ENCODE measurements at regions not wholly inside any gene's neighbourhood (a gene's known extent, or its start where the extent isn't known, plus 50 kb on each side); places are given as distances from the start of the nearest gene placed in this dataset.

GRCh38 chr3:194984066-194984465 lies 286.9 kb downstream of the XXYLT1 start:
- no peak overlapping the region for H2AFZ ChIP-seq (ENCODE audit: low read length, unreplicated experiment)
- H3K36me3 ChIP-seq (ENCODE audit: insufficient read depth, low read length) = no peaks in the 10 kb centered on the region
- H3K4me1 ChIP-seq (ENCODE audit: control insufficient read depth, insufficient read depth, low read length, unreplicated experiment) = peaks cover 3% of the 10 kb centered on the region
- H3K27me3 ChIP-seq (ENCODE audit: insufficient read depth, low read length) = peaks cover 12% of the 10 kb centered on the region; the same call in 1 of the 2 replicates
- H3K4me3 ChIP-seq (ENCODE audit: low read depth, low read length) = no peak overlapping the region
- H3K27ac ChIP-seq (ENCODE audit: low read depth, low read length) = no peak overlapping the region
- no peaks in the 10 kb centered on the region for H3K79me2 ChIP-seq (ENCODE audit: control insufficient read depth, insufficient read depth, low read length, unreplicated experiment)

DNA sequence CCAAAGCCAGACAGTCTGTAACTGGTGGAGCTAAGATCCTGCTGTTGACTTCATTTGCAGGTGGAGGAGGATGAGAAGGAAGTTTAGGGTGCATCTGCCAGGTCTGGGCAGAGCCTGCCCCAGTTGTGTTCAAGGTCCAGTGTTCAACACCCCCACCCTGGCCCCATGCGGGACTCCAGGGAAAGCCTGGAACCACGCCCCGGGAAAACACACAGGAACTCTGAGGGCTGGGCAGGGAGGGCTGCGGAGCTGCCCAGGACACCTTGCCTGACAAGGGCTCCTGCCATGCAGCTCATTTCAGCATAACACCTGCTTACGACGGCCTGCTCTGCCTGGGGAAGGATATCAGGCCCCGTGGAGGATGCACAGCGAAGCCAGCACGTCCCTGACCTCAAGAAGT lies 286.3 kb downstream of the XXYLT1 start:
- Histone ChIP-seq H3K4me3 (ENCODE audit: low read depth, low read length) (peak overlapping the region; percentile 46; the same call in 1 of the 2 replicates), H3K27me3 (ENCODE audit: insufficient read depth, low read length) (peaks cover 11% of the 10 kb centered on the region; the same call in 1 of the 2 replicates), H3K79me2 (ENCODE audit: control insufficient read depth, insufficient read depth, low read length, unreplicated experiment) (no peaks in the 10 kb centered on the region), H3K36me3 (ENCODE audit: insufficient read depth, low read length) (no peaks in the 10 kb centered on the region), H3K4me1 (ENCODE audit: control insufficient read depth, insufficient read depth, low read length, unreplicated experiment) (peaks cover 3% of the 10 kb centered on the region), H3K27ac (ENCODE audit: low read depth, low read length) (no peak overlapping the region), H2AFZ (ENCODE audit: low read length, unreplicated experiment) (no peak overlapping the region)

DNA sequence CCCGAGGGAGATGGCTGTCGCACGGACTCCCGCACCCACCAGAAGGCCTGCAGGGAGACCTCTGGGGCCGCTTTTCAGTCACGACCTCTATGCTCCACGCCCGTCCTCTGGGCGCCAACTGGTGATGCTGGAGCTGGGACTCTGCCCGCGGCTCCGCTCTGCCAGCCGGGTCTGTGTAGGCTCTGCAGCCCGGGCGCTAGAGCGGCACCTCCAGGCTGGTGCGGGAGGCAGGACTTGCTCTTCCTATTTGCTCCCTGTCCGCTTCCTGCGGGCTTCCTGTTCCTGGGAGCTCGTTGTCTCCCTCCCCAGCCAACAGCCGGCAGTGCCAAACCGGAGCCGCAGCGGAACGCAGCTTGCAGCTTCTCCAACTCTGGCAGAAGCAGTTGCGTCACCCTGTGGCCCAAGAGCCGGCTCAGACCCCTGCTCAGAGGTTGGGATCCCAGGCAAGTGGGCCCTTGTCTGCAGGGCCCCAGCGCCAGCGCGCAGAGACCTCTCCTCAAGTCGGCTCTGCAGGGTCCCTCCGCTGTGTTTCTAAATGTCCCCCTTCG lies 285.9 kb downstream of the XXYLT1 start:
- Histone ChIP-seq H3K27me3 (ENCODE audit: insufficient read depth, low read length) (peaks cover 6% of the 10 kb centered on the region; the same call in 1 of the 2 replicates), H2AFZ (ENCODE audit: low read length, unreplicated experiment) (peak overlapping the region; percentile 73), H3K36me3 (ENCODE audit: insufficient read depth, low read length) (no peaks in the 10 kb centered on the region), H3K4me3 (ENCODE audit: low read depth, low read length) (peak overlapping the region; percentile 46; the same call in 1 of the 2 replicates), H3K79me2 (ENCODE audit: control insufficient read depth, insufficient read depth, low read length, unreplicated experiment) (no peaks in the 10 kb centered on the region), H3K4me1 (ENCODE audit: control insufficient read depth, insufficient read depth, low read length, unreplicated experiment) (peaks cover 3% of the 10 kb centered on the region), H3K27ac (ENCODE audit: low read depth, low read length) (no peak overlapping the region)

DNA sequence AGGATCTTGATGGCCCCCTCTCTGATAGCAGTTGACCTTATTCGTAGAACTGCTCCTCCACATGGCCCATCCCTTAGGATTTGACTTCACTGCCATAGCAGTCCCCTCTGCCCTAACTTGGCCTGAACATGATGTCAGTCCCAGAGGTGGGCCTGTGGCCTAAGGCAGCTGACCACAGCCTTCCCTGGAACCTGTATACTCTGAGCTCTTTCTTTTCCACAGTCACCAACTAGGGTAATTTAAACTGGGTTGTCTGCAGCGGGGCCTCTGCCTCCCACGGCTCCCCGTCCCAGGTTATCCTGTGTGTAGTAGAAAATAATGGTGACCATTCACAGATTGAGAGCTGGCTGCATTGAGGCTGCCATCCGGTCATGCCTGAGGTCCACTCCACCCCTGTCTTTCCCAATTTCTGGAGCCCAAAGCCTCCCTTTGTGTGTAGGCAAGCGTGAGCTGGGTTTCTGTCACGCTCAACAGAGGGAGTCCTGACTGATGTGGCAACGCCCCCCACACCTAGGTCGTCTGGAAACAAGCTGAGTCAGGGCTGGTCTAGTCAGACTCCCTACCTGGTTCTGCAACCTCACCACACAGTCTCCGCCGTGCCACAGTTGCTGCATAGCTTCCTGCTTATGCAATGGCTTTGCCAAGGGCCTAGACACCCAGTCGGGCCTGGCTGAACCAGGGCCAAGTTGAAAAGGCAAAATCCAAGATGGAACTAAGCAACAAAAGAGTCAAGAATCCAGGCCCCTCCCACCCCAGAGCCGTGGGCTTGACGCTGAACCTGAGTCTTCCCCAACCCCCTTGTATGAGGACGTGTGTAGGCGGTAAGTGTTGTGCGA lies 284.5 kb downstream of the XXYLT1 start:
- Histone ChIP-seq H3K27ac (ENCODE audit: low read depth, low read length) (no peak overlapping the region), H3K4me3 (ENCODE audit: low read depth, low read length) (no peak overlapping the region), H3K4me1 (ENCODE audit: control insufficient read depth, insufficient read depth, low read length, unreplicated experiment) (peaks cover 3% of the 10 kb centered on the region), H3K79me2 (ENCODE audit: control insufficient read depth, insufficient read depth, low read length, unreplicated experiment) (no peaks in the 10 kb centered on the region), H2AFZ (ENCODE audit: low read length, unreplicated experiment) (no peak overlapping the region), H3K36me3 (ENCODE audit: insufficient read depth, low read length) (no peaks in the 10 kb centered on the region), H3K27me3 (ENCODE audit: insufficient read depth, low read length) (peaks cover 11% of the 10 kb centered on the region; the same call in 1 of the 2 replicates)

GRCh38 chr3:194987571-194988494 lies 283.1 kb downstream of the XXYLT1 start:
- H3K27me3 ChIP-seq (ENCODE audit: insufficient read depth, low read length) = peaks cover 11% of the 10 kb centered on the region
- H3K4me3 ChIP-seq (ENCODE audit: low read depth, low read length) = no peak overlapping the region
- H3K79me2 ChIP-seq (ENCODE audit: control insufficient read depth, insufficient read depth, low read length, unreplicated experiment) = no peaks in the 10 kb centered on the region
- no peak overlapping the region for H3K27ac ChIP-seq (ENCODE audit: low read depth, low read length)
- H3K4me1 ChIP-seq (ENCODE audit: control insufficient read depth, insufficient read depth, low read length, unreplicated experiment) = peaks cover 3% of the 10 kb centered on the region
- H2AFZ ChIP-seq (ENCODE audit: low read length, unreplicated experiment) = no peak overlapping the region
- H3K36me3 ChIP-seq (ENCODE audit: insufficient read depth, low read length) = no peaks in the 10 kb centered on the region

GRCh38 chr3:194988495-194989165 lies 282.3 kb downstream of the XXYLT1 start:
- H3K27ac ChIP-seq (ENCODE audit: low read depth, low read length) = no peak overlapping the region

GRCh38 chr3:194989241-194989640 lies 281.7 kb downstream of the XXYLT1 start:
- no peaks in the 10 kb centered on the region for H3K79me2 ChIP-seq (ENCODE audit: control insufficient read depth, insufficient read depth, low read length, unreplicated experiment)
- no peak overlapping the region for H3K4me3 ChIP-seq (ENCODE audit: low read depth, low read length)
- H2AFZ ChIP-seq (ENCODE audit: low read length, unreplicated experiment) = no peak overlapping the region
- H3K4me1 ChIP-seq (ENCODE audit: control insufficient read depth, insufficient read depth, low read length, unreplicated experiment) = peaks cover 3% of the 10 kb centered on the region
- peaks cover 8% of the 10 kb centered on the region for H3K27me3 ChIP-seq (ENCODE audit: insufficient read depth, low read length)
- H3K27ac ChIP-seq (ENCODE audit: low read depth, low read length) = no peak overlapping the region
- H3K36me3 ChIP-seq (ENCODE audit: insufficient read depth, low read length) = no peaks in the 10 kb centered on the region

More at GRCh38 chr3:194988495-194989165, 282.3 kb downstream of the XXYLT1 start:
- Histone ChIP-seq H3K36me3 (ENCODE audit: insufficient read depth, low read length) (no peaks in the 10 kb centered on the region), H3K79me2 (ENCODE audit: control insufficient read depth, insufficient read depth, low read length, unreplicated experiment) (no peaks in the 10 kb centered on the region), H3K4me1 (ENCODE audit: control insufficient read depth, insufficient read depth, low read length, unreplicated experiment) (peaks cover 3% of the 10 kb centered on the region), H3K4me3 (ENCODE audit: low read depth, low read length) (no peak overlapping the region), H2AFZ (ENCODE audit: low read length, unreplicated experiment) (no peak overlapping the region), H3K27me3 (ENCODE audit: insufficient read depth, low read length) (peaks cover 11% of the 10 kb centered on the region)

GRCh38 chr3:194990454-194991337 lies 280.3 kb downstream of the XXYLT1 start:
- no peak overlapping the region for H3K4me3 ChIP-seq (ENCODE audit: low read depth, low read length)
- H3K27me3 ChIP-seq (ENCODE audit: insufficient read depth, low read length) = peaks cover 5% of the 10 kb centered on the region
- H3K36me3 ChIP-seq (ENCODE audit: insufficient read depth, low read length) = no peaks in the 10 kb centered on the region
- H3K4me1 ChIP-seq (ENCODE audit: control insufficient read depth, insufficient read depth, low read length, unreplicated experiment) = no peaks in the 10 kb centered on the region
- H3K27ac ChIP-seq (ENCODE audit: low read depth, low read length) = no peak overlapping the region
- H3K79me2 ChIP-seq (ENCODE audit: control insufficient read depth, insufficient read depth, low read length, unreplicated experiment) = no peaks in the 10 kb centered on the region
- no peak overlapping the region for H2AFZ ChIP-seq (ENCODE audit: low read length, unreplicated experiment)

GRCh38 chr3:194991338-194991654 lies 279.7 kb downstream of the XXYLT1 start:
- H3K36me3 ChIP-seq (ENCODE audit: insufficient read depth, low read length) = no peaks in the 10 kb centered on the region
- peaks cover 5% of the 10 kb centered on the region for H3K27me3 ChIP-seq (ENCODE audit: insufficient read depth, low read length)
- no peak overlapping the region for H3K27ac ChIP-seq (ENCODE audit: low read depth, low read length)
- H3K4me1 ChIP-seq (ENCODE audit: control insufficient read depth, insufficient read depth, low read length, unreplicated experiment) = no peaks in the 10 kb centered on the region
- no peak overlapping the region for H2AFZ ChIP-seq (ENCODE audit: low read length, unreplicated experiment)
- H3K4me3 ChIP-seq (ENCODE audit: low read depth, low read length) = no peak overlapping the region
- no peaks in the 10 kb centered on the region for H3K79me2 ChIP-seq (ENCODE audit: control insufficient read depth, insufficient read depth, low read length, unreplicated experiment)
